ENCODE measurements at regions not wholly inside any gene's neighbourhood (a gene's known extent, or its start where the extent isn't known, plus 50 kb on each side); places are given as distances from the start of the nearest gene placed in this dataset.
A peak's percentile ranks its signal among the peaks of the same experiment; 100 is the strongest.

GRCh38 chr5:4634342-4634741 is 505.8 kb upstream of the ADAMTS16 start:
- Histone ChIP-seq H3K27me3 (no peaks in the 10 kb centered on the region), H3K27ac (no peak overlapping the region), H3K36me3 (no peaks in the 10 kb centered on the region), H3K4me1 (no peaks in the 10 kb centered on the region), H3K4me3 (no peak overlapping the region), H3K9me3 (no peaks in the 10 kb centered on the region)
- no peak for DNase-seq
- intact Hi-C loops (cut with DNase I): no loop called here
- no peak for TF ChIP-seq POLR2A (IDR thresholded peaks at IDR 0.05)
- no peak for TF ChIP-seq CTCF (IDR thresholded peaks at IDR 0.05)
- WGBS, 2 donors: 36 to 69% methylated on average over 2 of the region's 2 CpGs

GRCh38 chr5:4636378-4636777 is 503.8 kb upstream of the ADAMTS16 start:
- H3K27ac ChIP-seq: no peak overlapping the region
- intact Hi-C loops (cut with DNase I): no loop called here
- no peaks in the 10 kb centered on the region for H3K4me1 ChIP-seq
- H3K9me3 ChIP-seq: no peaks in the 10 kb centered on the region
- no peak overlapping the region for H3K4me3 ChIP-seq
- H3K36me3 ChIP-seq: no peaks in the 10 kb centered on the region
- WGBS, 2 donors: 86 to 88% methylated on average over 6 of the region's 6 CpGs
- no peak for DNase-seq
- no peak for TF ChIP-seq CTCF (IDR thresholded peaks at IDR 0.05)
- no peak for TF ChIP-seq POLR2A (IDR thresholded peaks at IDR 0.05)
- H3K27me3 ChIP-seq: no peaks in the 10 kb centered on the region

GRCh38 chr5:4639946-4640345 is 500.2 kb upstream of the ADAMTS16 start:
- H3K27me3 ChIP-seq: no peaks in the 10 kb centered on the region
- peaks cover 0 to 4% (median 0%) of the 10 kb centered on the region in 3 donors for H3K9me3 ChIP-seq
- intact Hi-C loops (cut with DNase I): no loop called here
- H3K4me1 ChIP-seq: no peaks in the 10 kb centered on the region
- no peaks in the 10 kb centered on the region for H3K36me3 ChIP-seq
- H3K4me3 ChIP-seq: no peak overlapping the region
- no peak overlapping the region for H3K27ac ChIP-seq
- WGBS, 2 donors: 66 to 81% methylated on average over 10 to 11 of the region's 11 CpGs
- no peak for DNase-seq
- no peak for TF ChIP-seq CTCF (IDR thresholded peaks at IDR 0.05)
- TF ChIP-seq POLR2A (IDR thresholded peaks at IDR 0.05): no peak

GRCh38 chr5:4640795-4641194 is 499.3 kb upstream of the ADAMTS16 start:
- Histone ChIP-seq H3K4me1 (no peaks in the 10 kb centered on the region), H3K9me3 (peaks cover 0 to 4% (median 0%) of the 10 kb centered on the region in 3 donors), H3K4me3 (no peak overlapping the region), H3K27ac (no peak overlapping the region), H3K36me3 (no peaks in the 10 kb centered on the region), H3K27me3 (no peaks in the 10 kb centered on the region)
- no peak for DNase-seq
- TF ChIP-seq POLR2A (IDR thresholded peaks at IDR 0.05) (no peak), CTCF (IDR thresholded peaks at IDR 0.05) (peak in 1 of 6 experiments; percentile 19)
- intact Hi-C loops (cut with DNase I): no loop called here
- 25 to 44% methylated on average over 2 of the region's 2 CpGs for WGBS, 2 donors

- intact Hi-C loops (cut with DNase I): no loop called here
- H3K36me3 ChIP-seq: no peaks in the 10 kb centered on the region
- WGBS, 2 donors: 81 to 88% methylated on average over 1 of the region's 1 CpG
- H3K4me1 ChIP-seq: no peaks in the 10 kb centered on the region
- TF ChIP-seq POLR2A (IDR thresholded peaks at IDR 0.05): no peak
- no peak for TF ChIP-seq CTCF (IDR thresholded peaks at IDR 0.05)
- peaks cover 0 to 4% (median 0%) of the 10 kb centered on the region in 3 donors for H3K9me3 ChIP-seq
- H3K27me3 ChIP-seq: no peaks in the 10 kb centered on the region
- no peak overlapping the region for H3K27ac ChIP-seq
- no peak for DNase-seq
- no peak overlapping the region for H3K4me3 ChIP-seq
Measured at GRCh38 chr5:4642525-4642924, 497.6 kb upstream of the ADAMTS16 start.

All from esophagus squamous epithelium (tissue), 5 donors.